ENCODE measurements at regions not wholly inside any gene's neighbourhood (a gene's known extent, or its start where the extent isn't known, plus 50 kb on each side); places are given as distances from the start of the nearest gene placed in this dataset.

- Histone ChIP-seq H3K9me3 (ENCODE audit: control insufficient read depth, low read length) (no peaks in the 10 kb centered on the region), H4K8ac (ENCODE audit: low read length) (no peak overlapping the region), H2AK5ac (ENCODE audit: low read length, severe bottlenecking) (no peak overlapping the region), H2BK15ac (ENCODE audit: low read depth, poor library complexity, severe bottlenecking) (no peak overlapping the region), H3K79me1 (replicated peaks; ENCODE audit: low read length, poor library complexity, severe bottlenecking) (no peaks in the 10 kb centered on the region), H3K4me3 (ENCODE audit: insufficient read depth in 1 of 2, low read depth in 1 of 2, low read length in 2 of 2) (no peak overlapping the region), H3K23ac (ENCODE audit: low read length in 2 of 2) (no peak overlapping the region), H2AFZ (ENCODE audit: low read depth, low read length) (no peak overlapping the region), H3K4me2 (ENCODE audit: low read length, poor library complexity, severe bottlenecking) (no peak overlapping the region), H3K36me3 (ENCODE audit: control insufficient read depth in 1 of 2, insufficient read depth in 2 of 2, low read depth in 1 of 2, low read length in 2 of 2) (no peaks in the 10 kb centered on the region), H3K4ac (ENCODE audit: low read depth in 1 of 2, low read length in 2 of 2) (no peak overlapping the region), H3K9ac (ENCODE audit: low read length) (no peak overlapping the region), H2BK120ac (ENCODE audit: low read depth, low read length) (no peak overlapping the region), H2BK12ac (ENCODE audit: low read length in 2 of 2) (no peak overlapping the region), H3K27ac (ENCODE audit: low read length, poor library complexity, severe bottlenecking) (no peak overlapping the region), H3K27me3 (ENCODE audit: control insufficient read depth in 1 of 2, insufficient read depth in 1 of 2, low read length in 2 of 2) (no peaks in the 10 kb centered on the region), H3K14ac (ENCODE audit: low read length in 2 of 2) (no peak overlapping the region), H2BK5ac (ENCODE audit: low read depth, low read length, poor library complexity, severe bottlenecking) (no peak overlapping the region), H3K4me1 (ENCODE audit: control insufficient read depth, insufficient read depth, low read depth, low read length) (no peaks in the 10 kb centered on the region), H4K91ac (ENCODE audit: low read length) (no peak overlapping the region), H3K18ac (ENCODE audit: low read depth in 1 of 2, low read length in 2 of 2) (no peak overlapping the region)
- no peak for DNase-seq
- WGBS: 100% methylated on average over 1 of the region's 3 CpGs
Measured at GRCh38 chr5:167509076-167509475, 782.4 kb upstream of the WWC1 start.

GRCh38 chr5:167511276-167511675, 780.2 kb upstream of the WWC1 start:
- Histone ChIP-seq H2BK15ac (ENCODE audit: low read depth, poor library complexity, severe bottlenecking) (no peak overlapping the region), H3K23ac (ENCODE audit: low read length in 2 of 2) (no peak overlapping the region), H3K18ac (ENCODE audit: low read depth in 1 of 2, low read length in 2 of 2) (no peak overlapping the region), H3K9ac (ENCODE audit: low read length) (no peak overlapping the region), H3K14ac (ENCODE audit: low read length in 2 of 2) (no peak overlapping the region), H2BK12ac (ENCODE audit: low read length in 2 of 2) (no peak overlapping the region), H2AFZ (ENCODE audit: low read depth, low read length) (no peak overlapping the region), H4K91ac (ENCODE audit: low read length) (no peak overlapping the region), H3K36me3 (ENCODE audit: control insufficient read depth in 1 of 2, insufficient read depth in 2 of 2, low read depth in 1 of 2, low read length in 2 of 2) (no peaks in the 10 kb centered on the region), H3K4ac (ENCODE audit: low read depth in 1 of 2, low read length in 2 of 2) (no peak overlapping the region), H2BK5ac (ENCODE audit: low read depth, low read length, poor library complexity, severe bottlenecking) (no peak overlapping the region), H4K8ac (ENCODE audit: low read length) (no peak overlapping the region), H3K9me3 (ENCODE audit: control insufficient read depth, low read length) (no peaks in the 10 kb centered on the region), H2BK120ac (ENCODE audit: low read depth, low read length) (no peak overlapping the region), H3K4me2 (ENCODE audit: low read length, poor library complexity, severe bottlenecking) (no peak overlapping the region), H3K27me3 (ENCODE audit: control insufficient read depth in 1 of 2, insufficient read depth in 1 of 2, low read length in 2 of 2) (no peaks in the 10 kb centered on the region), H3K4me3 (ENCODE audit: insufficient read depth in 1 of 2, low read depth in 1 of 2, low read length in 2 of 2) (no peak overlapping the region), H3K4me1 (ENCODE audit: control insufficient read depth, insufficient read depth, low read depth, low read length) (no peaks in the 10 kb centered on the region), H2AK5ac (ENCODE audit: low read length, severe bottlenecking) (no peak overlapping the region), H3K27ac (ENCODE audit: low read length, poor library complexity, severe bottlenecking) (no peak overlapping the region), H3K79me1 (replicated peaks; ENCODE audit: low read length, poor library complexity, severe bottlenecking) (no peaks in the 10 kb centered on the region)
- DNase-seq: no peak
- WGBS: 20% methylated on average over 1 of the region's 1 CpG

GRCh38 chr5:167512111-167512510, 779.3 kb upstream of the WWC1 start:
- Histone ChIP-seq H3K4me1 (ENCODE audit: control insufficient read depth, insufficient read depth, low read depth, low read length) (no peaks in the 10 kb centered on the region), H2BK12ac (ENCODE audit: low read length in 2 of 2) (no peak overlapping the region), H3K36me3 (ENCODE audit: control insufficient read depth in 1 of 2, insufficient read depth in 2 of 2, low read depth in 1 of 2, low read length in 2 of 2) (no peaks in the 10 kb centered on the region), H2BK120ac (ENCODE audit: low read depth, low read length) (no peak overlapping the region), H3K23ac (ENCODE audit: low read length in 2 of 2) (no peak overlapping the region), H3K4me2 (ENCODE audit: low read length, poor library complexity, severe bottlenecking) (no peak overlapping the region), H2BK5ac (ENCODE audit: low read depth, low read length, poor library complexity, severe bottlenecking) (no peak overlapping the region), H3K4ac (ENCODE audit: low read depth in 1 of 2, low read length in 2 of 2) (no peak overlapping the region), H2AFZ (ENCODE audit: low read depth, low read length) (no peak overlapping the region), H3K4me3 (ENCODE audit: insufficient read depth in 1 of 2, low read depth in 1 of 2, low read length in 2 of 2) (no peak overlapping the region), H3K18ac (ENCODE audit: low read depth in 1 of 2, low read length in 2 of 2) (no peak overlapping the region), H3K9ac (ENCODE audit: low read length) (no peak overlapping the region), H3K14ac (ENCODE audit: low read length in 2 of 2) (no peak overlapping the region), H2AK5ac (ENCODE audit: low read length, severe bottlenecking) (no peak overlapping the region), H3K27me3 (ENCODE audit: control insufficient read depth in 1 of 2, insufficient read depth in 1 of 2, low read length in 2 of 2) (no peaks in the 10 kb centered on the region), H4K91ac (ENCODE audit: low read length) (no peak overlapping the region), H2BK15ac (ENCODE audit: low read depth, poor library complexity, severe bottlenecking) (no peak overlapping the region), H3K27ac (ENCODE audit: low read length, poor library complexity, severe bottlenecking) (no peak overlapping the region), H4K8ac (ENCODE audit: low read length) (no peak overlapping the region), H3K79me1 (replicated peaks; ENCODE audit: low read length, poor library complexity, severe bottlenecking) (no peaks in the 10 kb centered on the region), H3K9me3 (ENCODE audit: control insufficient read depth, low read length) (no peaks in the 10 kb centered on the region)
- no peak for DNase-seq
- no CpG with 5 or more reads among the region's 2 CpGs for WGBS

- no peak overlapping the region for H2BK120ac ChIP-seq (ENCODE audit: low read depth, low read length)
- no peak overlapping the region for H3K27ac ChIP-seq (ENCODE audit: low read length, poor library complexity, severe bottlenecking)
- no peaks in the 10 kb centered on the region for H3K4me1 ChIP-seq (ENCODE audit: control insufficient read depth, insufficient read depth, low read depth, low read length)
- H2BK5ac ChIP-seq (ENCODE audit: low read depth, low read length, poor library complexity, severe bottlenecking): no peak overlapping the region
- no peak overlapping the region for H2AK5ac ChIP-seq (ENCODE audit: low read length, severe bottlenecking)
- H4K91ac ChIP-seq (ENCODE audit: low read length): no peak overlapping the region
- no peak overlapping the region for H2BK12ac ChIP-seq (ENCODE audit: low read length in 2 of 2)
- H3K9ac ChIP-seq (ENCODE audit: low read length): no peak overlapping the region
- 94% methylated on average over 7 of the region's 7 CpGs for WGBS
- no peak overlapping the region for H4K8ac ChIP-seq (ENCODE audit: low read length)
- H2BK15ac ChIP-seq (ENCODE audit: low read depth, poor library complexity, severe bottlenecking): no peak overlapping the region
- H3K79me1 ChIP-seq (replicated peaks; ENCODE audit: low read length, poor library complexity, severe bottlenecking): no peaks in the 10 kb centered on the region
- H3K4ac ChIP-seq (ENCODE audit: low read depth in 1 of 2, low read length in 2 of 2): no peak overlapping the region
- no peak overlapping the region for H3K14ac ChIP-seq (ENCODE audit: low read length in 2 of 2)
- no peak overlapping the region for H3K18ac ChIP-seq (ENCODE audit: low read depth in 1 of 2, low read length in 2 of 2)
- no peaks in the 10 kb centered on the region for H3K36me3 ChIP-seq (ENCODE audit: control insufficient read depth in 1 of 2, insufficient read depth in 2 of 2, low read depth in 1 of 2, low read length in 2 of 2)
- no peak overlapping the region for H3K4me3 ChIP-seq (ENCODE audit: insufficient read depth in 1 of 2, low read depth in 1 of 2, low read length in 2 of 2)
- H3K27me3 ChIP-seq (ENCODE audit: control insufficient read depth in 1 of 2, insufficient read depth in 1 of 2, low read length in 2 of 2): no peaks in the 10 kb centered on the region
- DNase-seq: no peak
- H3K4me2 ChIP-seq (ENCODE audit: low read length, poor library complexity, severe bottlenecking): no peak overlapping the region
- no peak overlapping the region for H2AFZ ChIP-seq (ENCODE audit: low read depth, low read length)
- no peak overlapping the region for H3K23ac ChIP-seq (ENCODE audit: low read length in 2 of 2)
- no peaks in the 10 kb centered on the region for H3K9me3 ChIP-seq (ENCODE audit: control insufficient read depth, low read length)
Measured at GRCh38 chr5:167513381-167513780, 778.1 kb upstream of the WWC1 start.
